ENCODE measurements at regions not wholly inside any gene's neighbourhood (a gene's known extent, or its start where the extent isn't known, plus 50 kb on each side); places are given as distances from the start of the nearest gene placed in this dataset.
A peak's percentile ranks its signal among the peaks of the same experiment; 100 is the strongest.
"Not testable (repeated sequence)": the region's sequence is repeated elsewhere in the genome, so short reads cannot be mapped to it uniquely, and the experiment has no call there.

DNA sequence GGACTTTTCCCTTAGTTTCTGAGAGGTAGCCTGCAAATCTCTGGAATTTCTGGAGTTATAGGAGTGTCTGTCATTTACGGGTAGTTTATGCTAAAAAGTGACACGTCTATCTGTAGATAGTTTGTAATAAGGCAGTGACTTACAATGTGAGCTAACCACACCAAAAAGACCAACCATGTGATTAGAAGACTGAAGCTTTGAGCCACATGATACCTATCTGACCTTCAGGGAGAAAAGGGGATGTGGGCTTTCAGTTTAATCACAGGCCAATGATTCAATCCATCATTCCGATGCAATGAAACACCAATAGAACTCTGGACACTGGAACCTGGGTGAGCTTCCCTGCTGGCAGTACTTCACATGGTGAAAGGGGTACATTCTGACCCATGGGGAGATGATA lies 254.6 kb upstream of the GK2 start:
- no peak for DNase-seq (ENCODE audit: low spot score)

DNA sequence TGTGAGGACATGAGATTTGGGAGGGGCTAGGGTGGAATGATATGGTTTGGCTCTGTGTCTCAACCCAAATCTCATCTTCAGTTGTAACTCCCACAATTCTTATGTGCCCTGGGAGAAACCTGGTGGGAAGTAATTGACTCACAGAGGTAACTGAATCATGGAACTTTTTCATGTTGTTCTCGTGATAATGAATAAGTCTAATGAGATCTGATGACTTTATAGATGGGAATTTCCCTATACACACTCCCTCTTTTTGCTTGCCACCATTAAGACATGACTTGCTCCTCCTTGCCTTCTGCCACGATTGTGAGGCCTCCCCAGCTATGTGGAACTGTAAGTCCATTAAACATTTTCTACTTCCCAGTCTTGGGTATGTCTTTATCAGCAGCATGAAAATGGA lies 253.2 kb upstream of the GK2 start:
- DNase-seq (ENCODE audit: low spot score): no peak

DNA sequence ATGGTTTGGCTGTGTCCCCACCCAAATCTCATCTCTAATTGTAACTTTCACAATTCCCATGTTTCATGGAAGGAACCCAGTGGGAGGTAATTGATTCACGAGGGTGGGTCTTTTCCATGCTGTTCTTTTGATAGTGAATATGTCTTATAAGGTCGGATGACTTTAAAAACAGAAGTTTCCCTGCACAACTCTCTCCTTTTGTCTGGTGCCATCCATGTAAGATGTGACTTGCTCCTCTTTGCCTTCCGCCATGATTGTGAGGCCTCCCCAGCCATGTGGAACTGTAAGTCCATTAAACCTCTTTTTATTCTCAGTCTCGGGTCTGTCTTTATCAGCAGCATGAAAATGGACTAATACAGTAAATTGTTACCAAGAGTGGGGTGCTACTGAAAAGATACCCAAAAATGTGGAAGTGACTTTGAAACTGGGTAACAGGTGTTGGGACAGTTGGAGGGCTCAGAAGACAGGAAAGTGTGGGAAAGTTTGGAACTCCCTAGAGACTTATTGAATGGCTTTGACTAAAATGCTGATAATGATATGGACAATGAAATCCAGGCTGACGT lies 251.4 kb upstream of the GK2 start:
- not testable (repeated sequence) for DNase-seq (ENCODE audit: low spot score)

- DNase-seq (ENCODE audit: low spot score): no peak
Observed at GRCh38 chr4:79657379-79657778, 249.4 kb upstream of the GK2 start.

- DNase-seq (ENCODE audit: low spot score): no peak
Observed at GRCh38 chr4:79653871-79654270, 245.8 kb upstream of the GK2 start.

DNA sequence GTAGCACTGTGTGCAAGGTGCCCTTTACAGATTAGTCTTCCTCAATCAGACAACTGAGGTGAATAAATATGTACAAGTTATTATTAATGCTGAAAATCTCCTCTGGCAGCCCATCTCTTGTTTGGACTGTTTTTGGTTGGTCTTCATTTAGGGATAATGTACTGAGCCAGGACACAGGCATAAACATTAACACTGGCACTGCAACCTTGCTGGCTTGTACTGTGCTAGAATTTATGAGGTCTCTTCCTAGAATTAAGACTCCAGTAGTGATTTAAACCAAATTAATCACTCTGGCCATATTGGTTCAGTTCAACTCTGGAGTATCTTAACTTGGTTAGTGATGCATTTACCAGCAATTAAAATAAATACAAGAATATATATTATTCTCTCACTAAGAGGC lies 244.7 kb upstream of the GK2 start:
- DNase-seq (ENCODE audit: low spot score): no peak

GRCh38 chr4:79652232-79652631 lies 244.2 kb upstream of the GK2 start:
- no peak for DNase-seq (ENCODE audit: low spot score)

GRCh38 chr4:79651456-79651855 lies 243.4 kb upstream of the GK2 start:
- DNase-seq (ENCODE audit: low spot score): no peak

DNA sequence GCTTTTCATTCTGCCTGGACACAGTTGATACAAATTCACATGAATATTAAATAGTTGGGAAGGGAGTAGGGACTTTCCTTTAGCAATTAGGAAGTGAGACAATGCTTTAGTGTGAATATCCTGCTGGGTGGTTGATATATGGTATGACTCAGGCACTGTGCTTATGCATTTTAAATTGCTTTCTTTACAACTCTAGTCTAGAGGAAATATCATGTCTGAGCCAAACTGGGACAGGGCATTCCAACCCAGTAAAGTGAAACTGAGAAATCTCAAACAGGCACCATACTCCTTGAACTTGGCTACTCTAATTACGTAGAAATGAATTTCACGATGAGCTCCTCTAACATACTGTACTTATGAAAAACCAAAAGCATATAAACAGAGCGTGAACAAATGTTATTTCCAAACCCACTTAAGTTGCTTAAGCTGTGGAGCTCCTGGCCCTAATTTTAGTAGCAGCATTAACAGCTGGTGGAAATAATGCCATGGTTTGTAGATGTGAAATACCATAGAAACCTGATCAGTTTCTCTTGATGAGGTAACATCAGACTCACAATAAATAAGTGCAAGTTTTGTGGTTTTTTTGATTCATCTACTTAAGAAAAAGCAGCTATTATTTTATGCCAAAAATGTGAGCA lies 242.9 kb upstream of the GK2 start:
- no peak for DNase-seq (ENCODE audit: low spot score)

DNA sequence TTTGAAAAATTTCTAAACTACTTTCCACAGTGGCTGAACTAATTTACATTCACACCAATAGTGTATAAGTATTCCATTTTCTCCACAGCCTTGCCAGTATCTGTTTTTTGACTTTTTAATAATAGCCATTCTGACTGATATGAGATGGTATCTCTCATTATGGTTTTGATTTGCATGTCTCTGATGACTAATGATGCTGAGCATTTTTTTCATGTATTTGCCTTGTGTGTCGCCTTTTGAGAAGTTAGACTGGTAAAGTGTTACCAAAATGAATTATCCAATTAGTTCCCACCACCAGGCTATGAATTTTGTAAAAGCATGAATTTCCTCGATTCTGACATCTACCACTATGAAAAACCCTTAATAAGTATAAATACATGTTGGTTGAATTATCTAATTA lies 242.2 kb upstream of the GK2 start:
- no peak for DNase-seq (ENCODE audit: low spot score)

DNA sequence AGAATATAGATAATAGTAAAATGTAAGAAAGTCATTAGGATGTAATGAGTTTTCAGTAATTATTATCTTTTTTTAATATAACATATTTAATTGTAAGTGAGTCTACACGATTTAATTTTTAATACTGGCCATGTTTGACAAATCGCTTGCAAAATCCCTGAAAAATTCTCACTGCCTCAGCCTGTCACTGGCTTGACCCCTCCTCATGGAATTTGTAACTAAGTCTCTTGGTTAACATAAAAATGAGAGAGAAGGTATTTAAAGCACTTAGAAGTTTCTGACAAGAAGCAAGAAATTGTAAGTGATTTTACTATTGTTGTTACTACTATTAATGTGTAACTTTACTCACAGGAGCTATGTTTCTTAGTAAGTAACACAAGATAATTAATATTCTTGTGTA lies 237.9 kb upstream of the GK2 start:
- no peak for DNase-seq (ENCODE audit: low spot score)

- no peak for DNase-seq (ENCODE audit: low spot score)
Observed at GRCh38 chr4:79638735-79639134, 230.7 kb upstream of the GK2 start.

GRCh38 chr4:79636991-79637390 lies 229.0 kb upstream of the GK2 start:
- DNase-seq (ENCODE audit: low spot score): no peak

DNA sequence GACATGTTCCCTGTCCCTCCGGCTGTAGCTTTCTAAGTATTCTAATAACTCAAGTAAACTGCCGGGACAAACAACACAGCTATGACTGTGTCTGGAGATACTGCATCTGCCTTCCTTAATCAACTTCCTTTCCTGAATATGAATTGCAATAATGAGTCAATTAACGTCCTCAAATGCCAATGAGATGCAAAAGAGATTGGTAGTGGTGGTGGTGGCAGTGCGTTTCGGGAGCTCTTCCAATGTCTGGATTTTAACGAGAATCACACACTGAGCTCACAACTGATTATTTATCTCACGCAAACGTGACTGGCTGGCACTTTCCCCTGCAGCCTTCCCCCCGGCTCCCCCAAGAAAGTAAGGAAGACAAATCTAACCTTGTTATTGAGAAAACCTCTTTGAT lies 226.1 kb upstream of the GK2 start:
- DNase-seq (ENCODE audit: low spot score): no peak

GRCh38 chr4:79632114-79632513 lies 224.1 kb upstream of the GK2 start:
- DNase-seq (ENCODE audit: low spot score): no peak

- DNase-seq (ENCODE audit: low spot score): no peak
Observed at GRCh38 chr4:79626611-79627010, 218.6 kb upstream of the GK2 start.

- DNase-seq (ENCODE audit: low spot score): no peak
Observed at GRCh38 chr4:79626101-79626500, 218.1 kb upstream of the GK2 start.

- DNase-seq (ENCODE audit: low spot score): no peak
Observed at GRCh38 chr4:79625361-79625760, 217.3 kb upstream of the GK2 start.

GRCh38 chr4:79623021-79623870 lies 215.2 kb upstream of the GK2 start:
- peak; percentile 22 for DNase-seq (ENCODE audit: low spot score)

GRCh38 chr4:79621061-79621460 lies 213.0 kb upstream of the GK2 start:
- DNase-seq (ENCODE audit: low spot score): no peak

DNA sequence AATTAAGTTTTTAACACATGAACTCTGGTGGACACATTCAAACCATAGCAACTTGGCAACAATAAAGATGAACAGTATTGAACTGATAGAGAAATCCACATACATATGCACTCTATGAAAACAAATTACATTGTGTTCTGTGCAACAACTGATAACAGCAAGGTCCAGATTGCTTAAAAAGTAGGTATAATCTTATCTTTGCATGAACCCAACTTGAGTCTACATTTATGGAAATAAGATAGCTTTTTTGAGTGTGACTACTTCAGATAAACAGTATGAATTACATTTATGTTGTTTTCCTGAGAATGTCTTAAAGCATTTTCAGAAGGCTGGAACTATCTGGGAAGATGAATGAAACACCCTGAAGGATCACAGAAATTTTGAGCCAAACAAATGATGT lies 212.6 kb upstream of the GK2 start:
- no peak for DNase-seq (ENCODE audit: low spot score)

GRCh38 chr4:79613269-79613935 lies 205.4 kb upstream of the GK2 start:
- DNase-seq (ENCODE audit: low spot score): no peak

DNA sequence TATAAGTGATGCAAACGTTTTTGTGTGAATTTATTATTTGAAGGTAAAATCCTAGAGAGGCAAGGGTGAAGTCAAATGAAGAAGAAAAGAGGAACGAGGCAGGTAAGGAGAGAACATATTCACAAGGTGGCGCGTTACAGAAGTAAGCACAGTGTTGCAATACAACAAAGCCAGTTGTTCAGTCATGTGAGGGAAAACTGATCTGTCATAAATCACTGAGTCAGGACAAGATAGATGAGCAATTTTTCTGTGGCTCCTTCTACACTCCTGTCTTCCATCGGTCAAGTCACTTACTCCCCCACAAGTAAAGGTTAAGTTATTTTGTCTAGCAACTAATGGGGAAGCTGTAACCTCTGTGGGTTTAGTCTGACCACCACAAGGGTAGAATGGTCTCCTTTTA lies 203.0 kb upstream of the GK2 start:
- no peak for DNase-seq (ENCODE audit: low spot score)
